CD4-positive, alpha-beta T cell treated with Interleukin-15 for 4 hours (primary cell): ENCODE measurements at regions not wholly inside any gene's neighbourhood (a gene's known extent, or its start where the extent isn't known, plus 50 kb on each side); places are given as distances from the start of the nearest gene placed in this dataset.

Experiments
- DNase-seq: peaks from one replicate; pipeline ENCODE4 v3.0.0-alpha.2; 2020; ENCODE audit warnings: low spot score

DNA sequence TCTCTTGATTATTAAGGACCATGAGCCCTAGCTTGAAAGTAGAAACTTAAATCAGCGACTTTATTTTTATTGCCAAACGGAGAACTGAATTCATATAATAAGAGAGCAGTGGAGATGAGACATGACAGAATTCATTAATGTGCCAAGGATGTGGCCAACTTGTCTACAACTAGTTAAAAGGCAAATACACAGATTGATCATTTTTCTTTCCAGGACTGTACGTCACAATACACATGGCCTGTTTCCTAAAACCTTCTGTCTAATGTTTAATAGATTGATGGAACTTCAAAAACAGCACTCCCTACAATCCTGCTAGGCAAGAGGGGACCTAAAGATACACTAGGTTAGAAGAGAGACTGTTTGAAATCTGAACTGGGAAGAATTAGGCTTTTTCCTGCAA, 647.8 kb downstream of the SATB2 start:
- DNase-seq: no peak

DNA sequence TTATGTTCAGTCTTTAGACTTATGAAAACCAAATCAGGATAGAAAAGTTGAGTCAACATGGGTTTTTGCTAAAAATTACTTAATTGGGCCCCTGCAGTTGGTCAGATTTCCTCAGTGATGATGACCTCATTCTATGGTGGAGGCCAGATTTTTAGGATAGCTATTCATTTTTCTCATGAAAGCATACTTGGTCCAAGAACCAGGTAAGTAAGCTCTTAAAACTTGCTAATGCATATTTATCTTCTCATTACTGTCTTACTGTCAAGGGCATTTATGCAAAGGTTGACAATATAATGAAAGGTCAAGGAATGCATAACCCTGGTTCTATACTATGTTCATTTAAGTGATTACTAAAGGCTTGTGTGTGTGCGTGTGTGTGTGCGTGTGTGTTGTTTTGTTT, 650.6 kb downstream of the SATB2 start:
- DNase-seq: no peak

DNA sequence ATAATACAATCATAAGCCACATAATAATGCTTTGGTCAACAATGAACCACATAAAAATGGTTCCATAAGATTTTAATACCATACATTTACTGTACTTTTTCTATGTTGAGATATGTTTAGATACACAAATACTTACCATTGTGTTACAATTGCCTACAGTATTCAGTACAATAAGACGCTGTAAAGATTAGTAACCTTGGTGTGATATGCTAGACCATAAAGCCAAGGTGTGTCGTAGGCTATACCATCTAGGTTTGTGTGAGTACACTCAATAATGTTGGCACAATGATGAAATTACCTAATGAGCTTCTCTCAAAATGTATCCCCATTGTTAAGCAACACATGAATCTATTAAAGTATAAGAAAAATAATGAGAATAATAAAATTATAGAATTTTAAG, 662.3 kb downstream of the SATB2 start:
- no peak for DNase-seq

DNA sequence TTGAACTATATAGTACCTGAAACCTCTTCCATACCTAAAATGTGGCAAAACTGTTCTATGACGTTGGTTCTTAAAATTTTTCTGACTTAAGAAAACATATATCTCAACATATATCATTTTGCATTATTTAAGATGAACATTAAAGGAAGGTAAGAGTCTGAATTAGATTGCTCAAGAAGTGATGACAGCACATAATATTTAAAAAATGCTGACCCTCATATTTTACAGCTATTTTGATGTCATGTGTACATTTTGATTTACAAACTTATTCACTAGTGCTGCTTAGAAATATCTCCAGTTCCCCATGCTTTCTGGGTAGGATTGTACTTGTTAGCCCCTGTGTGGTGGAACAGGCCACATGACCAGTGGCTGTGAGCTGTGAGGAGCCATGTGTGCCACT, 666.1 kb downstream of the SATB2 start:
- DNase-seq: no peak

DNA sequence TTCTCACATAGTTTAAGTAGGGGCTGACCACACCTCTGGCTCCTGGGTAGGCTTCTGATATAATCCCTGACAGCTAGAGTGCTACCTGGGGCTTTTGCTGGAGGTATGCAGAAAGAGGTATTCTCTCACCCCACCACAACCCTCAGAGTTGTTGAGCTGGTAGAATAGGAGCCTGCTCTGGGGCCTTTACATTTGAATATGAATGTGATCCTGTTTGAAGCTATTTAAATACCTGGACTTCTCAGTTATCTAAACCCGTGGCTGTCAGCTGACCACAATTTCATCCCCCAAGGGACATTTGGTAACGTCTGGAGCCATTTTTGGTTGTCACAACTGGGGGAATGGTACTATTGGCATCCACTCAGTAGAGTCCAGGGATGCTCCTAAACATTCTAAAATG, 669.1 kb downstream of the SATB2 start:
- DNase-seq: no peak

DNA sequence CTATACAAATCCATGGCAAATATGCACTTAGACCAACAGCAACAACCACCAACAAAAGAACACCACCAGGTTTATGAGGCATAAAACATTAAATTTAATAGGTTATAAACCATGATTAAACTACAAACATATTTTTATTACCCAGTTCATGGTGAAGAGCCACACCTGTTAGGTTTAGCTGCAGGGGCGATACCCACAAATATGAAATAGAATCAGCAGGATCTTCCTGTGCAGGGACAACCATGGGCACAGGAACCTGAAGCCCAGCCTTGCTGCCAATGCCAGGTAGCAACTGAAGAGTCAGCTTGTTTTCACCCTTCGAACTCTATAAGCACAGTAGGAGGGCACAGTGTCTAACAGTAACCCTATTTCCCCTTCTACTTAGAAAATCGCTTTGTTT, 675.0 kb downstream of the SATB2 start:
- no peak for DNase-seq

DNA sequence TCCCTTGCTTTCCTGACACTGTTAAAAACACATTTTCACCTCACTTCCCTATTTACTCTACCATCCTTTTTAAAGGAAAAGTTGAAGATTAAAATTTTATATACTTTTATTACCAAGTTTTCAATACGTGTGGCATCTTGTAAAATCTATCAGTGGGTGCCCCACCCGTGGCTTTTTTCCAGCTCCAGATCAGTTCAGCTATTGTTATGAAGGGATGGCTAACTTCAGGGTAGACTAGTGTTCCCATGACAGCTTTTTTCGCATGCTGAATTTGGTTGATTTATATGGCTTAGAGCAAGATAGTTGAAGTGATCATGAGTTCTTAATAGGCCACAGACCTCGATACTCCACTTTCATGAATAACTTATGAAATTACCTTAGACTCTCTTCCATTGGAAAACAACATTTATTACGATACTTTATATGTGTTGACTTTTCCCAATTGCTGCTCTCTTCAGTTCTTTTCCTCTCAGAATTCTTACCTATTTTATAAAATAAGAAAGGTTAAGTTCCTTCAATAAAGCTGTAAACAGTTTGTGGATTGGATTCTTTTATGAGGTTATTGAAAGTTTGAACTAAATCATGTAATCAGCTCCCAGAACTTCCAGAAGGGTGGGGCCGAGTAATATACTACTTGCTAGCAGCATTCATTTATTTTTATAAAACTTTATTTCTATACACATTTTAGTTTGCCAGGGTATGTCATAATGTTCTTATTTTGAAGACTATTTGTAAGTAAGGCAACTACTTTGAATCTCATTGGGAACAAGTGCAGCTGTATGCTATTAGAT, 680.9 kb downstream of the SATB2 start:
- no peak for DNase-seq

DNA sequence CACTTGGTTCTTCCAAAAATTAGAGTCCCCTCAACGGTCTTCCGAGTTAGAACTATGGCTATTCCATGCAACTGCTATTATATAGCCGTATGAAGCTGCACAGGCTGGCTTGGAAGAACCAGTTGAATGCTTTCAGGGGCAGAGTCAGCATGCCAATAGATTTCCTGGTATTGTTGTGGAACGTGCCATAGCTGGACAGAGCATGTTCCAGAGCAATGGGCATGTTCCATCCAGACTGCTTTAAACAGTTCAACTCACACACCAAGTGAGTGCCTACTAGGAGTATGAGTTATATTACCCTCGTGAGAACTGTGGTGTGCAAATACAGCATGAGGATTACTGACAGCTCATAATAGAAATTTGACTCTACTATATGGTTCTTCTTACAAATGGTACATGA, 682.0 kb downstream of the SATB2 start:
- DNase-seq: no peak

DNA sequence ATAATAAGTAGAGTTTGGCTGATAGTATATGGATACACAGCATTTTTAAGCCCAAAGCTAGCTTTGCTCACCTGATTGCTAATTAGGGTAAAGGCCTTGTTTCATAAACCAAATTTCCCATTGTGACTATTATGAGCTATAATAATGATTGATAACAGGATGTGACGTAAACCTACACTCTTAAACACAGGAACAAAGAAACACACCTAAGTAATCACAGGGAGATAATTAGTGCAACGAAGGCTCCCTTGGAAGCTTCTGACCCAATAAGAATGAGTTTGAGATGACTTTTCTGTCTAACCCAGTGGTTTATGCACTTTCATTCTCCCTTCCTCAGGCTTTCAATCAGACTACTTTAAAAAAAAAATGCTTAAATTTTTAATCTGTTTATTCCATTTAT, 683.2 kb downstream of the SATB2 start:
- no peak for DNase-seq

DNA sequence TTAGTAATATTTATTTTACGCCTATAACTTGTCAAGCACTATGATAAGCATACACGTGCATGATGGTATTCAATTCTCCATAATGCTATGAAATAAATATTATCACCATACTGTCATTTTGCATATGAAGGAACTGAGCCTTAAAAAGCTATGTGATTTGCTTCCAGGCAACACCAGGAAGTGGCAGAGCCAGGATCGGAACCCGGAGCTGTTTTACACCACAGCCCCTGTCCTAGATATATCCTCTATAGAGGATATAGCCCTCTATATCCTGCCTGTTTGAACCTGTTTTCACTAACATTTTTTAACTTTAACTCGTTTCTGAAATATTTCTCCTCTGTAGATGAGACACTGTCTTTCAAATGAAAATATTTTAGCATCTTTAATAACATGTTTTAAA, 690.0 kb downstream of the SATB2 start:
- DNase-seq: no peak

DNA sequence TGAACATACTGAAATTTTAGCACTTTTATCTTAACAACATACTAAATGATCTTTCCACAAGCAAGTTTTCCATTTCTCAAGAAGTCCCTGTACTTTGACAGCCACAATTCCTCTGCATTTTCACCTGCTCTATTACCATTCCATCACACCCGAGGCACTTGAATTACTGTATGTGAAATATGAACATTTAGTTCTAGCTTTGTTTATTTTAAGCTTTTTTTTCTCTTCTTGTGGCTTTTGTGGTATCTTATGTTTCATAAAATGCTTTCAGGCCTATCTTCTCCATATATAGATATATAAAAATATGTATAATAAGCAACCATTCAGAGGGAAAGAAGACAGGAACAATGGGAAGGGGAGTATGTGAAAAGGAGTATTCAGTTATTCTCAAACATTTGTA, 693.9 kb downstream of the SATB2 start:
- DNase-seq: no peak

DNA sequence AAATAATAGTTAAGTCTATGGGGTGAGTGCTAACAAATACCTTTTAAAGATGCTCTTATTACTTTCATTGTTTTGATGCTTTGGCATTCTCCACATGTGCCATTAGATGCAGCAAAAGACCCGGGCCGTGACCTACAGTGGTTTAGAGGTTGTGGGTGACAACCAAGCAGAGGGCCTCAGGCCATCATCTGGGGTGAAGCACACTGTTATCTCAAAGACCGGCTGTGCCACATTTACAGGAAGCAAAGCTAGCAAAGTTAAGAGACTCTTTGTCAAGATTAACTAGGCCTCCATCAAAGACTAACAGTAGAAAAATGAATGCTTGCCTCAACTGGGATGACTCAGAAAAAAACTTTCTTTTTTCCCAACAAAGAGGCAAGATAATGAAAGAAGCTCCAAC, 695.3 kb downstream of the SATB2 start:
- DNase-seq: no peak

DNA sequence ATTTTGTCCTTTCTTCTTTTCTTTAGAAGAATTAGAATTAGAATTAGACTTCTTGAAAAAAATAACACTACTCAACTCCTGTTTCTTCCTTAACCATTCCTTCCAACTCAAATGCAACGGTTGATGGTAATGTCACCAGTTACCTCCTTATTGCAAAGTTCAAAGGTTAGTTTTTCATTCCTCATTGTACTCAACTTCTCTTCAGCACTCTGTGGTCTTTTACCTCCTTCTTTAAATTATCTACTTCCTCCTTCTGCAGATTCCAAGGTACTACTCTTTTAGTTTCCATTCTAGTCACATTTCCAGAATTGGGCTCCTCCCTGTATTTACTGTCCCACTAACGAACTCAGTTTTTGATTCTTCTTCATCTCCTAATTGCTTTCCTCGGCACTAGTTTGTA, 700.7 kb downstream of the SATB2 start:
- no peak for DNase-seq

DNA sequence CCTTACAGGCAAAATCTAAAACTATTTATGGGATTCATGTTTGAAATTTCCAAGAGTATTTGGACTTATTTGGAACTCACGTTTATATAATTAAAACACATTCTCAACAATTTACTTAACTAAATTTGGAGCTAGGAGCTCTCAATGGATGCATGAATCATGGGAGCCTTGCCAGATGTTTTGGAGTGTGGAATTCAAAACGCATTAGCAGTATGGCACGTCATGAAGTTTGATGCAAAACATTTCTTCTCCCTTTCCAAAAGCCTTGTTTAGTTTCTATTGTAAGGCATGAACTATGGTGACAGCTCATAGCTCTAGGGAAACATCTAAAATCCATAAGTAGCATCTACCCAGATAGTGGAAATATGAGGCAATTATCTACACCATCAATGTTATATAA, 701.6 kb downstream of the SATB2 start:
- DNase-seq: no peak

DNA sequence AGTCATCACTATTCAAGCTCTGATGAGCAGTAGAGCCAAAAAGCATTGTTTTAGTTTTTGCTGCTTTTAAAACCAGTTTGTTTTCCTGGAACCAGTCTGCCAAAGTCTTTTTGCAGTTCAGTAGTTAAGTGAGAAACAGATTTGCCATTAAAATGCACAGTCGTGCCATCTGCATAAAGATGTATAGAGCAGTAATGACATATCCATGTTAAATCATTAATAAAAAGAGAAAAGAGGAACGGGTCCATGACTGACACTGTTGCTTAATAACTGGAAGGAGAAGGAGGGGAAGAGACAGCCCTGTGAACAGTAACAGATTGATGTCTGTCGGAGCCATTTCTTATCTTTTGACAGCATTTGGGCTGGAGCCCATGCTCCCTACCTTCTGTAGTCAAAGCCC, 704.6 kb downstream of the SATB2 start:
- no peak for DNase-seq

DNA sequence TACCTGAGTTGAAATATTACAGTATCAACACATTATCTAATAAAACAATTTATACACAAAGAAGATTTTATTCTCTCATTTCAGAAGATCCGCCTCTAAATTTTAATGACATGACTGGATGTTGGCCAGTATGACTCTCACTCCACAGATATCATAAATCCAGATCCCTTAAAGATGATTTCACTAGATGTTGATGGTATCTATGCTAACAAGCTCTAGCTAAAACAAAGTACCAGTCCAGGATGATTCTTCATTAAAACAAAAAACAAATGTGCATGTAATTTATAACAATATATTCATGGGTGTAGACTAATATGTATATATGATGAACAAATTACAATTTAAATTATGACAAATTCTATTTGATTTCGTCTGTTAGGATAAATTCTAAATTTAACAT, 708.4 kb downstream of the SATB2 start:
- DNase-seq: no peak

DNA sequence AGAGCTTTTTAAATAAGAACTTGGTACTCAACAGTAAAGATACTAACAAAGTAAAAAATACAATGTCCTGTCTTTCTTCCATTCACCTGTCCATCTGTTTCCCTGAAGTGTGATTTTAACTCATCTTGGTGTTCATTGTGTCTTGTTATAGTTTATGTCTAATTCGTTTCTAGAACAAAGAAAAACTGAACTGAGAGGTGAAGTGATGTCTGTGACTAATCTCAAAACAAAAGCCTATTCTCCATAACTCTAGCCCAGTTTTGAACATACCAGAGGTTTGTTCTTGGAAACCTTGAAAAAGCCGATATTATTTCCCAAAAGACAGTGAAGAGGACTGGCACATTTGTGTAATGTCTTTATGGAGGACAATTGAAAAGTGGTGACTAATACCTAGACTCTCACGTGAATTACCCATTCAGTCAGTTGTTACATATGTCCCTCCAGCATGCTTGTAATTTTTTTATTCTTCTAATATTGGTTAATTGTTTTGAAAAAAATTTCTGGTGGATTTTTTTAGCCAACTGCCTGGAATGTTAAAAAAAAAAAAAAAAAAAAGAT, 725.8 kb downstream of the SATB2 start:
- DNase-seq: no peak

DNA sequence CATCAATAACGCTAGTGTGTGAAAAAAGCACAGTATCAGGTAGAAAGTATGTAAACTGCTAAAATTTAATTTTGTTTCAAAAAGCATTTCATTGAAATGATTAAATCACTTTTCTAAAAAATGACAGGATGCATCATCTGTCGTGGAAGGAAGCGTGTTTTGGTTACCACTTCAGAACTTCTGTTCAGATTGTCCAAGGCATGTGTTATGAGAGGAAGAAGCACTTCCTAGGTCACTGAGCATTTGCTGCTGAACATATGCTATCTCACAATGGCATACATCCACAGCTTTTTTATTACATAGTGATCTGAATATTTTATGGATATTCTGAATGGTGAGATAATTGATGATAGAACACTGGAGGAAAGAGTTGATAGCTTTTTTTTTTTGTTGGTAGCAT, 737.5 kb downstream of the SATB2 start:
- no peak for DNase-seq

DNA sequence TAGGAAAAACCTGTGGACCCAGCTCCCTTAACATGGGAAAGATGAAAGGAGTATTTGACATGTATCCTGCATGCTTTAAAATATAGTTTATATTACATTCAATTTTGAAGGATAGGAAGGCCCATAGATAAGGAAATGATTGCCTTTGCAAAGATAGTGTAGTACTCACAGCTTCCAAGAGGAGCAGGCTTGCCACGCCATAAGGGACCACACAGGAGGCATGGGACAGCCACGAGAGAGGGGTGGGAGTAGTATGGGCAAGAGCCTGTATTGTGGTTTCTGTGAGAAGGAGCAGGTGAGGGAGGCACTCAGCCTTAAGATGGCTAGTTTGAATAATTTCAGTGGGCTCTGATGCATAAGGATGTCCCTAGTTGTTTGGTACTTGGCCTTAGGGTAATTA, 740.3 kb downstream of the SATB2 start:
- DNase-seq: no peak

DNA sequence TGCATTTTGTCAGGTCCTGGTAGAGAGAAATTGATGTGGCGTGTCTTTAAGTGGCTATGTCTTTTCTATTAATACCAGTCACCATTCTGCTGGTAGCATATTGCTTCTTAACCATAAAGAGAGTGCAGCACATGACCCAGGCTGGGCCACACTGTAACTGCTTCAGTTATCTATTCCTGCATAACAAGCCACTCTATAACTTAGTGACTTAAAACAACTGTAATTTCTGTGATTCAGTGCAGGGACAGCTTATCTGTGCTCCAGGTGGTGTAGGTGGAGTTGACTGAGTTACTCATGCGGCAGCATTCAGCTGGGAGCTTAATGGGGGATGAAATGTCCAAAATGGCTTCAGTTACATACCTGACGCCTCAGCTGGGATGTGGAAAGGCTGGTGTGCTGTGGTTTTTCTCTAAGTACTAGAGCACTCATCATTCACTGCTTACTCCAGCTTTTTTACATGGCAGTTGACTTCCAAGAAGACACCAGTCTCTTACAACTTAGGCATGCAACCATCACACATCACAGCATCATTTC, 742.4 kb downstream of the SATB2 start:
- no peak for DNase-seq

DNA sequence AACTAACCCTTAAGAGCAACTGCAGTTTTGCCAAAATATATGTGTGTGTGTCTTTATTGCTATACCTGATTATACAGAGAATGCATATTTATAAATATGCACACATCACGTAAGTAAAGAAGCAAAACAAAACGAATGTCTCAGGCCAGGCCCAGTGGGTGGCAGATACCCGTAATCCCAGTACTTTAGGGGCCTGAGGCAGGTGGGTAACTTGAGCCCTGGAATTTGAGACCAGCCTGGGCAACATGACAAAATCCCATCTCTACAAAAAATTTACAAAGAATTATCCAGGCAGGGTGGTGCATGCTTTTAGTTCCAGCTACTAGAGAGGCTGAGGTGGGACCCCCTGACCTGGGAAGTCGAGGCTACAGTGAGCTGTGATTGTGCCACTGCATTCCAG, 745.3 kb downstream of the SATB2 start:
- DNase-seq: no peak

DNA sequence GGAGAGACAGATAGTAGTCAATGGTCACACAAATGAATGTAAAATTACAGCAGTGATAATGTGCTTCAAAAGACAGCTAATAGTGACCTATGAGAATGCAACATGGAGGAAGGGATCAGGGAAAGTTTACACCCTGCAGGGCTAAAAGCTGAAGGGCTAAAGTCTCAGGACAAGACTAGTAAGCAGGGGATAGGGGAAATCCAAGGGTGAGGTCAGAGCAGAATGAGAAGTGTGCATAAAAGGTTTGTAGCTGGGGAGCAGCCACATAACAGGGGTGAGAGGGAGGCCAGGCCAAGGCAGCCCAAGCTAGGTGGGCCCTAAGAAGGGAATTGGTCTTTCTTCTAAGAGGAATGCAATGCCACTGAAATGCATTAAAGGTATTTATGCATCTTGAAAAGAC, 746.3 kb downstream of the SATB2 start:
- no peak for DNase-seq

DNA sequence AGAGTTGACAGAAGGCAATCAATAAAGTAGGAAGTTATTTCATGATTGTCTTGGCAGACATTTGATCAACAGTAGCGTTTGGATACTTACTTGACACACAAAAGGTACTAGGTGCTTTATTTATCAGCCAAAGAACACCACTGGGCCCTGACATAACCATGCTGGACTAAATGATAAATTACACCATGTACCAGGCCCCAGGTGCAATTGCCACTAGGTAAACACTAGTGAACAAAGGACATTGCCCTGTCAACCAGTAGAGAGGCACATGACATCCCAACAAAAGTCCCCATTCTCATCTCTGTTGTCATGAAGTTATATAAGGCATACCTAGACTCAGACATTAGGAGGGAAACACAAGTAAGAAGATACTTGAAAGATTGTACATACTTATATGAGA, 747.2 kb downstream of the SATB2 start:
- no peak for DNase-seq

DNA sequence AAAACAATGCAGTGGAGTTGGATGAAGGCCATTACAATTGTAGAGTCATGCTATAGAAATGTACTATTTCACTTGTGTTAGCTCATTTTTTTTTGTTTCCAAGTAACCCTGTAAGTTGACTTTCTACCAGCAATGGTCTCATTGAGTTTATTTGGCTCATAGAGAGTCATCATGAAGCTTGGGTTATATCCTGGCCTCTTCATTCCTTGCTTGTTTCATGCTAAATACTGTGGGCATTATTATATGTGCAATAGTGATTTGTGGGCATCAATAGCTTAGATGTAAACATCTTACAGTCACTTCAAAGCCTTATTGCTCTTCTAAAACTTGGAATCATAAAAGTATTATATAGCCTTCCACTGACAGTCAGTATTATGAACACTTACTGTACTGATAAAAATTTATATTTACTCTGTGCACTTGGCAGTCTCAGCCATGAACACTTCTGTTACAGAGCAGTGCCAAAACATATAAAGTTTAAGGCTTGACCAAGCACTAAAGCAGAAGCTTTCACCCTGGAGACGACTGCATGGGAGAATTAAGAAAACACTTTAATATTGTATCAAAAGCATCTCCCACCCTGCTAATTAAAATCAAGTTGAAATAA, 751.2 kb downstream of the SATB2 start:
- DNase-seq: no peak
